T-helper 1 cell (primary cell): ENCODE measurements at regions not wholly inside any gene's neighbourhood (a gene's known extent, or its start where the extent isn't known, plus 50 kb on each side); places are given as distances from the start of the nearest gene placed in this dataset.

Experiments used
- DNase-seq, 5 donors: peaks; one replicate each; pipeline ENCODE4 v3.0.0-alpha.2; 2012 to 2020

- no peak for DNase-seq
Observed at GRCh38 chr6:113635222-113635986, 221.7 kb upstream of the MARCKS start.

GRCh38 chr6:113636357-113636824 is 220.8 kb upstream of the MARCKS start:
- no peak for DNase-seq

- no peak for DNase-seq
Observed at GRCh38 chr6:113640051-113640450, 217.1 kb upstream of the MARCKS start.

- DNase-seq = no peak
Observed at GRCh38 chr6:113642001-113642713, 215.0 kb upstream of the MARCKS start.

- DNase-seq = no peak
Observed at GRCh38 chr6:113642714-113643406, 214.3 kb upstream of the MARCKS start.

GRCh38 chr6:113643407-113643770 is 213.8 kb upstream of the MARCKS start:
- DNase-seq = no peak

- no peak for DNase-seq
Observed at GRCh38 chr6:113644861-113645575, 212.1 kb upstream of the MARCKS start.

DNA sequence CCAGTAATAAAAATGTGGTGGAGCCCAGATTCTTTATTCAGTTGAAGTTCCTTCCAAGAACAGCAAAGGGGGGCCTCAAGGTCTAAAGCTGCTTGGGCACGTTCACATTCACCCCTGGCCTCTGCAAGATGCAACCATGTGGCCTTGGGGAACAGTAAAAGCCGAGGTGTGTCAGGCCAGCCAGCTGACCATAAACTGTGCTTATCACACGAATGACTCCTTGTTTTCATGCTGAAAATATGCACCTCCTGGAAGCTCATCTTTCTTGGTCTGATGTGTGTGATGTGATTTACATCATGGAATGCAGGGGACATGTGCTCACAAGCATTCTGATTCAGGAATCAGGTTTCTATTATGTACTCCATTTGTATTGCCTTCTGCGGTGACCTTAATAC is 211.6 kb upstream of the MARCKS start:
- DNase-seq = no peak

GRCh38 chr6:113645986-113646385 is 211.2 kb upstream of the MARCKS start:
- DNase-seq = no peak

DNA sequence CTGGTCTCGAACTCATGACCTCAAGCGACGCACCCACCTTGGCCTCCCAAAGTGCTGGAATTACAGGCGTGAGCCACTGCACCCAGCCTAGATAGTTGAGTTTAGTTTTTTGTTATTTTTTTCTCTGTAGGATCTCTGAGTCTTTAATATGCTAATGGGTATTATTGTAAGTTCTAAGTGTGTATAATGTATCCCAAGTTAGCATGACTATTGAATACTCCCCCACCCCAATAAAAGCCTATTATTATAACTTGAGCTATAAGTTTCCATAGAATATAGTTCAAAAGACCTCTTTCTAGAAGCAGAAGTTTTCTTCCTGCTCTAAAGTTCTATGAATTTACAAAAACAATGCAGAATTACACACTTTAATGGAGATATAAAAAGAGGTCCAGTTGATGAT is 210.4 kb upstream of the MARCKS start:
- DNase-seq = no peak

DNA sequence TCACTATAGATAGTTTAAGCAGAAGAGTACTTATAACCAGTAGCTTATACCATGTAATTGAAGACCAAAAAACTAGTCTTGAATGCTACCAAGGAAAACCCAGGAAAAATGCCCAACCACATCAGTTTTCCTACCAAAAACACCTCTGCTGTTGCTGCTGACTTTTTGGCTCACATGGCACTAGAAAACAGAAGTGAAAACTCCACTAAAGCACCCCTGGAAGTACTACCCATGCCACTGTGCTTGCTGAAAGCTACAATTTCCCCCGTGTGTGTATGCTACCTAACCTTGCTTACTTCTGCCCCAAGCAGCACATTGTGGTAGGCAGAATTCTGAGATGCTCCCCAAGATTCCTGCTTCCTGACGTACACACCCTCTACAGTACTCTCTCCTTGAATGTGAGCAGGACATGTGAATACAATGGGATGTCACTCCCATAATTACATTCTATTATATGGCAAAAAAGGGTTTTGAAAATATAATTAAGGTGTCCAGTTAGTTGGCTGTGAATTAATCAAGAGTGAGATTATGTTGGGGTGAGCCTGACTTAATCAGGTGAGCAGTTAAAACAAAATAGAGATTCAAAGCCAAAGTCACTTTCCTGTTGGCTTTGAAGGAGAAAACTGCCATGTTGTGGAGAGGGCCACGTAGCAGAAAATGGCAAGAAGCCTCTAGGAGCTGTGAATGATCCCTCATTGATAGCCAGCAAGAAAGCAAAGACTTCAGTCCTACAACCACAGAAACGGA is 209.8 kb upstream of the MARCKS start:
- no peak for DNase-seq

DNA sequence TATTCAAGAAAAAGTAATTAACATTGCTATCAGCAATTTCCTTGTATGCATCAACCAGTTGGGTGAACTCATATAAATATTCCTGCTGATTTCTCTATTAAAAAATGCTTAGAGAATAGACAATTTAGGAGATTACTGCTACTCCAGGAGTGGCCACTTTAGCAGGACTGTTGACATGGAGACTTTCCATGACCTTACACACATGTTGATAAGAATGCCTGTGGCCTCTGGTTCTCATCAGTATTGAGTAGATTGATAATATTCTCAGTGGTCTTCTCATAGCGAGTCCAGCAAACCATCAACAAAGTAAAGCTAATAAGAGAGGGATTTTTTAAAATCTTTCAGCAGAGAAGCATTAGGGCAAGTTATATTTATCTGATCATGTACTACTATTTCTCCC is 208.4 kb upstream of the MARCKS start:
- DNase-seq = no peak

- no peak for DNase-seq
Observed at GRCh38 chr6:113649276-113649675, 207.9 kb upstream of the MARCKS start.

- no peak for DNase-seq
Observed at GRCh38 chr6:113649880-113650609, 207.1 kb upstream of the MARCKS start.

DNA sequence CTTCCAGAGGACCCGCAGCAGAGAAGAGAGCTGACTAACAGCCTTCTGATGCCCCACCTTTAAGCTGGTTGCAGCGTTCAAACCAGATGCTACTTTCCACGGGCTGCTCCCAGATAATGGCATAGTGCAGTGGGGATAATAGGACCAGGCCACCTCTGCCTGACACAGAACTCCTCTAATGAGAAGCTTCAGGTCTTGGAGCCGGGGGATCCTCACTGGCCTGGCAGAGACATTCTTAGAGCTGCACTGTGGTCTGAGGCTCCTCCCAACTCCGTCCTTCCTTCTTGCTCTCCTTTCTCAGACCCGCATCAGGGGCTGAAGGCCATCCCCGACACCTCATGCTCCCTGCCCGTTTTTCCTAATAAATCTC is 206.6 kb upstream of the MARCKS start:
- DNase-seq = no peak

DNA sequence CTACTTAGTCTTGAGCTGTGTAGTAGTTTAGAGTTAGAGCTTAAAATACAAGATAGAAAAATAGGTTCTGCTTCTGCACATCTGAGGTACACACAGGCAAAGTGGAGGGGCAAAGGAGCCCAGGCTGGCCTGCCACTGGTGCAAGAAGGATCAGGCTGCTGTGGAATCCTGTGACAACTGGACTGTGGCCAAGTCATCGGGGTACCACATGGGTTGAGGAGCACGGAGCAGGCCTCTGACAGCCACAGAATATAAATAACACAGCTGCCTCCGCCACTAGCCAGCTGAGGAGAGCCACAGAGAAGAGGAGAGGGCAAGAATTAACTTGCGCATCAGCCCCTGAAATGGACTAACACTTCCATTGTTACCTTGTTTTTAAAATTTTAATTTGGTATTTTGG is 206.0 kb upstream of the MARCKS start:
- DNase-seq = no peak

DNA sequence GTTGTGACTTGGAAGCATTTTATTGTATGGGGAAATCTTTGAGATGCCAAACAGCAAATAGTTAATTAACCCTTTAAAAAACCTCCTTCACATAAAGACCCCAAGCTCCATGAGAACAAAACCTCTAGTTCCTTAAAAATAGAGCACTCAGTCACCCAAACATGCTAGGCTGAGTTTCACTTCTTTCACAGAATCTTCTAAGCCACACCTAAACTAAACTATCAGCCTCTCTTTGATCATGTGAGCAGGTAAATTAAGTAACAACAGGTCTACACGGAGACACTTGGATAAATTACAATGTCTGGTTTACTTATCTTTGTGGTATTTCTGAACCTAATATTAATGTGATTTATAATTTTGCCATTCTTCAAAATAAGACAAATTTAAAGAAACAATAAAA is 205.2 kb upstream of the MARCKS start:
- DNase-seq = no peak

- no peak for DNase-seq
Observed at GRCh38 chr6:113653275-113653674, 203.9 kb upstream of the MARCKS start.

GRCh38 chr6:113654396-113654795 is 202.7 kb upstream of the MARCKS start:
- no peak for DNase-seq

DNA sequence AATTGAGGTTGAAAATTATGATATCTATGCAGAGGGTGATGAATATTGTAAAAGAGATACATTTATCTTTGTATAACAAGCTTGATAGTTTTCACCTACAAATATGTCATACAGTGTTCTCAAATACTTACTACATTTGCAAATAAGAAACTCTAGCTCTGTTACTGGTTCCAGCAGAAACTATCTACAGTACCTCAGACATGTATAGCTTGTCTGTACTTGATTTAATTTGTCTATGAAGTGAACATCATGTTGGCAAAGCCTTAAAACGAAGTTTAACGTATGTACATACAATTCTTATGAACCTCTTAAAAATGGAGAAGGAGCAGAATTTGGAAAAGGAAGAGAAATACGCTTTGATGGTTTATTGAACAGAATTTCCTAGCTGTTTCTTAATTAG is 201.4 kb upstream of the MARCKS start:
- no peak for DNase-seq

DNA sequence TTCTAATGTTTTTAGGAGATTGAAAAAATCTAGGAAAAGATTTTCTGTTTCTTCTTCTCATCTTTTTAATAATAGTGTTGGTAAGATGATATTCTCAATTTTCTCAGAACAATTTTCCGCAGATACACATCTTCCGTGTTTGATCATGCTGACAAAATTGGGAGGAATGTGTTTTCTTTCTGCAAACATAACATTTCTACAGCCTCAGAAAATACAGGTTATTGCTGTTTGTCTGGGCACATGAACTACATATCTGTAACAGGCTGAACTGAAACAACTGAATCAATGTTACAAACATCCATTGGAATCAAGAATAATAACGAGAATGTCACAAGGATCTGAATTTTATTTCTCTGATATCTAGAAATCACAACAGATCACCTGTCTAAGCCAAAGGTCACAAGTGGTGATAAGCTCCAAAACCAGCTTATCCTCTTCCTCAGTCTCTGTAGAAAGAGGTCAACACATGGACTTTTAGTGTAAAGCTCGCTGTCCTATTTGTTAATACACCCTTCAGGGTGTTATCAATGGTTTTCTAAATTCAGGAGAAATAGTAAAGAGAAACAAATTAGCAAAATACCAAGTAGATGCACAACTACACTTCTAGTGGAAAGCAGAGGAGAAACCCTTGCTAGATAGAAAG is 197.3 kb upstream of the MARCKS start:
- DNase-seq = no peak
